Omental fat pad (tissue), 3 donors: ENCODE measurements at regions not wholly inside any gene's neighbourhood (a gene's known extent, or its start where the extent isn't known, plus 50 kb on each side); places are given as distances from the start of the nearest gene placed in this dataset.

Source experiments
- ATAC-seq: fragments of 150-250 bp; one replicate; pipeline ENCODE4 v1.9.1; 2016; ENCODE audit warnings: mild to moderate bottlenecking, moderate library complexity; ENCODE audit not compliant: low FRiP score
- DNase-seq: peaks from one replicate; pipeline ENCODE4 v3.0.0-alpha.2; 2019; ENCODE audit warnings: low spot score
- TF ChIP-seq, protein P1 (sequence below), 3 donors: fragments of 450-650 bp; IDR thresholded peaks; one replicate each; pipeline ENCODE4 v1.5.1; 2016 to 2017; ENCODE audit warnings: antibody characterized with exemption in 3 of 3, mild to moderate bottlenecking in 3 of 3, moderate library complexity in 2 of 3

DNA sequence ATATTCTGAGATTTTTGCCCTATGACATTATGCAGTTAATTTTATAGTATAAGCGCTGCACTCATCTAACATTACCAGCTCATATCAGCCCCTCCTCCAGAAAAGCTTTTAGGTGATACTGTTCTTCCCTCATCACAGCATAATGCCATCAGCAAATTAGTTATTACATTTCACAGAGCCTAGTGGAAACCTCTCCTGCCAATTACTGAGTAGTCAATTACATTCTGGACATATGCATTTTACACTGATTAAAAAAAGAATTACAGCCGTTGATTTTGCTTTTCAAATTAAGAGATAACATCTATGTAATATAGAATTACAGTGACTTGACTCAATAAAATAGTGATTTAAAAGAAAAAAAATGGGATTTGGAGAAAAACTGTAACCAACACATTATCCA, 542.1 kb downstream of the UQCRFS1 start:
- TF ChIP-seq, protein P1, sequence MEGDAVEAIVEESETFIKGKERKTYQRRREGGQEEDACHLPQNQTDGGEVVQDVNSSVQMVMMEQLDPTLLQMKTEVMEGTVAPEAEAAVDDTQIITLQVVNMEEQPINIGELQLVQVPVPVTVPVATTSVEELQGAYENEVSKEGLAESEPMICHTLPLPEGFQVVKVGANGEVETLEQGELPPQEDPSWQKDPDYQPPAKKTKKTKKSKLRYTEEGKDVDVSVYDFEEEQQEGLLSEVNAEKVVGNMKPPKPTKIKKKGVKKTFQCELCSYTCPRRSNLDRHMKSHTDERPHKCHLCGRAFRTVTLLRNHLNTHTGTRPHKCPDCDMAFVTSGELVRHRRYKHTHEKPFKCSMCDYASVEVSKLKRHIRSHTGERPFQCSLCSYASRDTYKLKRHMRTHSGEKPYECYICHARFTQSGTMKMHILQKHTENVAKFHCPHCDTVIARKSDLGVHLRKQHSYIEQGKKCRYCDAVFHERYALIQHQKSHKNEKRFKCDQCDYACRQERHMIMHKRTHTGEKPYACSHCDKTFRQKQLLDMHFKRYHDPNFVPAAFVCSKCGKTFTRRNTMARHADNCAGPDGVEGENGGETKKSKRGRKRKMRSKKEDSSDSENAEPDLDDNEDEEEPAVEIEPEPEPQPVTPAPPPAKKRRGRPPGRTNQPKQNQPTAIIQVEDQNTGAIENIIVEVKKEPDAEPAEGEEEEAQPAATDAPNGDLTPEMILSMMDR (IDR thresholded peaks at IDR 0.05) = no peak
- no peak for ATAC-seq
- no peak for DNase-seq

- DNase-seq (no peak), ATAC-seq (no peak)
- TF ChIP-seq, protein P1 (IDR thresholded peaks at IDR 0.05) = no peak
Observed at GRCh38 chr19:28669804-28670203, 543.1 kb downstream of the UQCRFS1 start.

- no peak for ATAC-seq
- no peak for DNase-seq
- TF ChIP-seq, protein P1 (IDR thresholded peaks at IDR 0.05) = no peak
Observed at GRCh38 chr19:28667348-28667977, 545.5 kb downstream of the UQCRFS1 start.

- TF ChIP-seq, protein P1 (IDR thresholded peaks at IDR 0.05) = no peak
- DNase-seq (no peak), ATAC-seq (no peak)
Observed at GRCh38 chr19:28665748-28666147, 547.2 kb downstream of the UQCRFS1 start.

DNA sequence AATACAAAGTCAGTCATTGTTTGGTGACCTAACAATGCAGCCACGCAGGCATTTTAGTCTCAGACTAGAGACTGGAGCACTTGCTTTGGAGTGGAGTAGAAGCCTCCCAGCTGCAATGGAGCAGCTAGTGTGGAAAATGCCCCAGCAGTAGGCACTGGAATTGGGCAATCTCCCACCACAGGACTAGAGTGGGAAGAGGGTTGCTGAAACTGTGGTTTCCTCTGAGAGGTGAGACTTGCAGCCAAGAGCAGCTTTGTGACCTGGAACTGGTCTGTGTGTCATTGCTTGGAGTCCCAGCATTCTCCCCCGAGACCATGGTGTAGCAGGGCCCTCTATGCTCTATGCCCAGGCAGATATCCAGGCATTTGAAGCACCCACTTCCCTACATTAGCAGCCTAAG, 556.3 kb downstream of the UQCRFS1 start:
- no peak for ATAC-seq
- no peak for DNase-seq
- TF ChIP-seq, protein P1 (IDR thresholded peaks at IDR 0.05) = no peak

GRCh38 chr19:28655054-28655453, 557.9 kb downstream of the UQCRFS1 start:
- ATAC-seq (no peak), DNase-seq (no peak)
- TF ChIP-seq, protein P1 (IDR thresholded peaks at IDR 0.05) = no peak

DNA sequence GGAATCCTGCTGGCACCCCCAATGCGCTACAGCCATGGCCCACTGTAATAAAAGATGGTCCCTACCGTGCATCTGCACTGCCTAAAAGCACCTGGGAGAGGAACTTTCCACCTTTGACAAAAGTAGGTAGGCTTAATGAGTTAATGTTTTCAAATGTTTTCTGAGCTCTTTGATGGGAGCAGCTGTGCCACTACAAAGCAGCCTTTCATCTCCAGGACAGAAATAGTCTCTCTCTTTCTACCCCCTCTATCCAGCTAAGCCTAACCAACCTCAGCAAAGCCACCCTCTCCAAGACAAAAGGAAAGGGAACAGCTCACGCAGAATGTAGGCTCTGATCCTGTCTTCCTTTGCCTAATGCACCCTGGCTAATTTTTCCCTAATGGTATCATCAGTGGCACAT, 560.2 kb downstream of the UQCRFS1 start:
- TF ChIP-seq, protein P1 (IDR thresholded peaks at IDR 0.05) = no peak

More for the DNA sequence above, 560.2 kb downstream of the UQCRFS1 start:
- ATAC-seq (no peak), DNase-seq (no peak)
